ENCODE measurements at regions not wholly inside any gene's neighbourhood (a gene's known extent, or its start where the extent isn't known, plus 50 kb on each side); places are given as distances from the start of the nearest gene placed in this dataset.

- no peak overlapping the region for H3K27ac ChIP-seq (ENCODE audit: low read length)
- no peak for DNase-seq (ENCODE audit: low read depth, low spot score)
- H3K36me3 ChIP-seq (ENCODE audit: control insufficient read depth, insufficient read depth, low read length), result no peaks in the 10 kb centered on the region
- no peaks in the 10 kb centered on the region for H3K27me3 ChIP-seq (ENCODE audit: control insufficient read depth, insufficient read depth, low read length)
- no peaks in the 10 kb centered on the region for H3K9me3 ChIP-seq (ENCODE audit: control insufficient read depth, insufficient read depth, low read length)
- no CpG with 5 or more reads among the region's 4 CpGs for WGBS (ENCODE audit: insufficient coverage, insufficient read length)
- H3K4me3 ChIP-seq (ENCODE audit: low read length), result no peak overlapping the region
- no peaks in the 10 kb centered on the region for H3K4me1 ChIP-seq (ENCODE audit: control insufficient read depth, insufficient read depth, low read length)
These were observed 509.2 kb upstream of the MDFIC2 start for GRCh38 chr3:70821602-70822001.

- DNase-seq (ENCODE audit: low read depth, low spot score), result no peak
- Histone ChIP-seq H3K27ac (ENCODE audit: low read length) (no peak overlapping the region), H3K4me1 (ENCODE audit: control insufficient read depth, insufficient read depth, low read length) (no peaks in the 10 kb centered on the region), H3K9me3 (ENCODE audit: control insufficient read depth, insufficient read depth, low read length) (no peaks in the 10 kb centered on the region), H3K4me3 (ENCODE audit: low read length) (no peak overlapping the region), H3K27me3 (ENCODE audit: control insufficient read depth, insufficient read depth, low read length) (no peaks in the 10 kb centered on the region), H3K36me3 (ENCODE audit: control insufficient read depth, insufficient read depth, low read length) (no peaks in the 10 kb centered on the region)
- WGBS (ENCODE audit: insufficient coverage, insufficient read length), result no CpG with 5 or more reads among the region's 1 CpG
These were observed 508.0 kb upstream of the MDFIC2 start for GRCh38 chr3:70820397-70820796.

DNA sequence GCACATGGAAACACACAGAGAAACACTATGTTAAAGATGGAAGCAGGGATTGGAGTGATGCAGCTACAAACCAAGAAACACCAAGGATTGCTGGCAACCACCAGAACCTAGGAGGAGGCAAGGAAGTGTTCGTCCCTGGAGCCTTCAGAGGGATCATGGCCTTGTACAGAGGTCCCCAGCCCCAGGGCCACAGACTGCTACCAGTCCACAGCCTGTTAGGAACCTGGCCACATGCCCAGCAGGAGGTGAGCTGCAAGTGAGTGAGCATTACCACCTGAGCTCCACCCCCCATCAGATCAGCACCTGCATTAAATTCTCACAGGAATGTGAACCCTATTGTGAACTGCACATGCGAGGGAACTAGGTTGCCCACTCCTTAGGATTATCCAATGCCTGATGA is 505.7 kb upstream of the MDFIC2 start:
- Histone ChIP-seq H3K4me1 (ENCODE audit: control insufficient read depth, insufficient read depth, low read length) (no peaks in the 10 kb centered on the region), H3K4me3 (ENCODE audit: low read length) (no peak overlapping the region), H3K27me3 (ENCODE audit: control insufficient read depth, insufficient read depth, low read length) (no peaks in the 10 kb centered on the region), H3K27ac (ENCODE audit: low read length) (no peak overlapping the region), H3K36me3 (ENCODE audit: control insufficient read depth, insufficient read depth, low read length) (no peaks in the 10 kb centered on the region), H3K9me3 (ENCODE audit: control insufficient read depth, insufficient read depth, low read length) (no peaks in the 10 kb centered on the region)
- WGBS (ENCODE audit: insufficient coverage, insufficient read length), result no CpG with 5 or more reads among the region's 2 CpGs
- no peak for DNase-seq (ENCODE audit: low read depth, low spot score)

DNA sequence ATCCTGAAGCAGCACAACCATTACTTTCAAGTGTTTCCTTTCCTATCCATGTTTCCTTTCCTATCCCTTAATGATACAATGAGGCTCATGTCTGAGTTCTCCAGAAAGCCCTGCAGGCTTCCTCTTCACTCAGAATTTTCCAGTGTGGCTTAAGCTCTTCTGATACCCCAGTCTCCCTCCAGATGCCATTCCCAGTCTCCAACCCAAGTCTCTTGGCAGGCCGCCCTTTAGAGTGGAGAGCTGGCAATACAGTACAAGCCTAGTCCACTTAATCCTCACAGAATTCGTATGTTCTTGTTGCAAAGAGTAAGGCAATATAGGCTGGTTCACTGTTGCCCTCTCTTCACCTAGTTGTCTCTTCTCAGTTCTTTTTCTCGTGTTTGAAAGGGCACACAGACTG is 503.9 kb upstream of the MDFIC2 start:
- H3K27me3 ChIP-seq (ENCODE audit: control insufficient read depth, insufficient read depth, low read length), result no peaks in the 10 kb centered on the region
- no CpG with 5 or more reads among the region's 3 CpGs for WGBS (ENCODE audit: insufficient coverage, insufficient read length)
- H3K4me1 ChIP-seq (ENCODE audit: control insufficient read depth, insufficient read depth, low read length), result no peaks in the 10 kb centered on the region
- H3K9me3 ChIP-seq (ENCODE audit: control insufficient read depth, insufficient read depth, low read length), result no peaks in the 10 kb centered on the region
- no peaks in the 10 kb centered on the region for H3K36me3 ChIP-seq (ENCODE audit: control insufficient read depth, insufficient read depth, low read length)
- no peak overlapping the region for H3K4me3 ChIP-seq (ENCODE audit: low read length)
- H3K27ac ChIP-seq (ENCODE audit: low read length), result no peak overlapping the region
- DNase-seq (ENCODE audit: low read depth, low spot score), result no peak

DNA sequence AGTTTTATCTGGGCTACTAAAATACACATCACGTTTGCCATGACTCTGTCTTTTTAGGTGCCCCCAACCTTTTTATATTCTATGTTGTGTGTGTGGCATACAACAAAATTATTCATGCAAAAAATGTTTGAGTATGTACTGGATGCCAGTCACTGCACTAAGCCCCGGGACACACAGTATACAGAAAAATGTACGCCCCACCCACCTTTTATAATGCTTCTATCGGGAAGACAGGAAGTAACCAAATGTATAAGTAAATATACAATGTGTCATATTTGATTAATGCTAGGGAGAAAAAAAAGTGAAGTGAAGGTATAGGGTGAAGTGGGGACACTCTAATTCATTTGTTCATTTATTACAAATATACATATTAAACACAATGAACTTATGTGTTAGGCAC is 503.4 kb upstream of the MDFIC2 start:
- Histone ChIP-seq H3K27me3 (ENCODE audit: control insufficient read depth, insufficient read depth, low read length) (no peaks in the 10 kb centered on the region), H3K4me3 (ENCODE audit: low read length) (no peak overlapping the region)
- WGBS (ENCODE audit: insufficient coverage, insufficient read length), result no CpG with 5 or more reads among the region's 4 CpGs

DNA sequence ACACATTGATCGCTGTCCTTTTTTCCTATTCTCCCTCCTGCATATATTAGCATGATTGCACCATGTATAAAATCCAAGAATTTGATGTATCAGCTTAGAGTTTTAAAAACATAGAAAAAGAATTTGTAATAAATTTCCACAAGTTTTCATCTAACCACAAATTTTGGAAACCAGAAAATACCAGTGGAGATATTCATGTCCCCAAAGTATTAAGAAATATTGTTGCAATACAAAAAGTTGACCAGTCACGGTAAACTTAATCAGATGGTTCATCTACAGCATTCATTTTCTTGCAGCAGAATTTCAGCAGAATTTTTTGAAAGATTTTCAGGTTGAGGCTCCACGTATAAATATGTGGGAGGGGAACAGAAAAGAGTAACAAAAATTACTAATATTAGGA is 500.9 kb upstream of the MDFIC2 start:
- Histone ChIP-seq H3K27ac (ENCODE audit: low read length) (no peak overlapping the region), H3K4me1 (ENCODE audit: control insufficient read depth, insufficient read depth, low read length) (no peaks in the 10 kb centered on the region), H3K9me3 (ENCODE audit: control insufficient read depth, insufficient read depth, low read length) (no peaks in the 10 kb centered on the region), H3K27me3 (ENCODE audit: control insufficient read depth, insufficient read depth, low read length) (no peaks in the 10 kb centered on the region), H3K4me3 (ENCODE audit: low read length) (no peak overlapping the region), H3K36me3 (ENCODE audit: control insufficient read depth, insufficient read depth, low read length) (no peaks in the 10 kb centered on the region)
- DNase-seq (ENCODE audit: low read depth, low spot score), result no peak
- no CpG with 5 or more reads among the region's 3 CpGs for WGBS (ENCODE audit: insufficient coverage, insufficient read length)

More for the DNA sequence above, 503.4 kb upstream of the MDFIC2 start:
- Histone ChIP-seq H3K27ac (ENCODE audit: low read length) (no peak overlapping the region), H3K36me3 (ENCODE audit: control insufficient read depth, insufficient read depth, low read length) (no peaks in the 10 kb centered on the region), H3K9me3 (ENCODE audit: control insufficient read depth, insufficient read depth, low read length) (no peaks in the 10 kb centered on the region), H3K4me1 (ENCODE audit: control insufficient read depth, insufficient read depth, low read length) (no peaks in the 10 kb centered on the region)
- DNase-seq (ENCODE audit: low read depth, low spot score), result no peak

DNA sequence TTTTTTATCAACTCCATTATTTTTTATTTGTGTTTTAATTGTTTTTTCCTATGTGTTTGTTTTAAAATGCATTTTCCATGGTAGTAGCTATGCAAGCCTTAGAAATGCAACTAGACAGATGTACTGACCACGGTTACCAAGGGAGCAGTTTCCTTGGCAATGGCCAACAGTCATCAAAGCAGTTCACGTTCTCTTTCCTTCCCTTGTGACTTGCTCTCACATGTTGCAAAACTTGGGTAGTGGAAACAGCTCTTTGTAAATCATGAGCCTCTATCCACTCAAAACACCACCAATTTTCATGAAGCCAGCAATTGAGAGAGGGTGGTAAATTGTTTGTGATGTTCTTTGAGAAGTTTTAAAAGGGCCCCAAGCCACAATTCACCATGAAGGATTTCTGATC is 499.4 kb upstream of the MDFIC2 start:
- Histone ChIP-seq H3K4me3 (ENCODE audit: low read length) (no peak overlapping the region), H3K36me3 (ENCODE audit: control insufficient read depth, insufficient read depth, low read length) (no peaks in the 10 kb centered on the region), H3K27ac (ENCODE audit: low read length) (no peak overlapping the region), H3K9me3 (ENCODE audit: control insufficient read depth, insufficient read depth, low read length) (no peaks in the 10 kb centered on the region), H3K27me3 (ENCODE audit: control insufficient read depth, insufficient read depth, low read length) (no peaks in the 10 kb centered on the region), H3K4me1 (ENCODE audit: control insufficient read depth, insufficient read depth, low read length) (no peaks in the 10 kb centered on the region)
- WGBS (ENCODE audit: insufficient coverage, insufficient read length), result no CpG with 5 or more reads among the region's 2 CpGs
- DNase-seq (ENCODE audit: low read depth, low spot score), result no peak

DNA sequence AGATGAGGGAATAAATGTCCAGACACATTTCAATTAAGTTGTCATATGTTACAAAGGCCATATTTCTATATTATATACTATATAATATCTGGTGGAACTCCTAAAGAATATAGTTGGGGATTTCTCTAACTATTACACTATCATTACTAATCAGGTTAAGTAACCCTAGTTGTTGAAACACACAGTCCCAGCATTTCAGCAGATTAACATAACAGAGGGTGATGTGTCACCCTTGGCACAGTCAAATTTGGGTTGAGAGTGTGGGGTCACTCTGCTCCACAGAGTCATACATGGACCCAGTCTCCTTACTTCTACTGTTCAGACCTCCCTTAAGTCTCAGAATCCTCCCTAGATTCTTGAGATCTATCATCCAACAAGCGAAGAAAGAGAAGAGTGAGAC is 496.4 kb upstream of the MDFIC2 start:
- no CpG with 5 or more reads among the region's 1 CpG for WGBS (ENCODE audit: insufficient coverage, insufficient read length)
- Histone ChIP-seq H3K27ac (ENCODE audit: low read length) (no peak overlapping the region), H3K4me1 (ENCODE audit: control insufficient read depth, insufficient read depth, low read length) (no peaks in the 10 kb centered on the region), H3K27me3 (ENCODE audit: control insufficient read depth, insufficient read depth, low read length) (no peaks in the 10 kb centered on the region), H3K4me3 (ENCODE audit: low read length) (no peak overlapping the region), H3K36me3 (ENCODE audit: control insufficient read depth, insufficient read depth, low read length) (no peaks in the 10 kb centered on the region), H3K9me3 (ENCODE audit: control insufficient read depth, insufficient read depth, low read length) (no peaks in the 10 kb centered on the region)
- no peak for DNase-seq (ENCODE audit: low read depth, low spot score)

GRCh38 chr3:70806556-70806955 is 494.1 kb upstream of the MDFIC2 start:
- H3K4me1 ChIP-seq (ENCODE audit: control insufficient read depth, insufficient read depth, low read length), result no peaks in the 10 kb centered on the region
- no CpG with 5 or more reads among the region's 7 CpGs for WGBS (ENCODE audit: insufficient coverage, insufficient read length)
- no peaks in the 10 kb centered on the region for H3K27me3 ChIP-seq (ENCODE audit: control insufficient read depth, insufficient read depth, low read length)
- H3K9me3 ChIP-seq (ENCODE audit: control insufficient read depth, insufficient read depth, low read length), result no peaks in the 10 kb centered on the region
- H3K4me3 ChIP-seq (ENCODE audit: low read length), result no peak overlapping the region
- no peaks in the 10 kb centered on the region for H3K36me3 ChIP-seq (ENCODE audit: control insufficient read depth, insufficient read depth, low read length)
- H3K27ac ChIP-seq (ENCODE audit: low read length), result no peak overlapping the region
- no peak for DNase-seq (ENCODE audit: low read depth, low spot score)

- WGBS (ENCODE audit: insufficient coverage, insufficient read length), result no CpG with 5 or more reads among the region's 6 CpGs
These were observed 493.6 kb upstream of the MDFIC2 start for GRCh38 chr3:70806021-70806420.

GRCh38 chr3:70805061-70805889 is 492.8 kb upstream of the MDFIC2 start:
- WGBS (ENCODE audit: insufficient coverage, insufficient read length), result no CpG with 5 or more reads among the region's 6 CpGs
- H3K27me3 ChIP-seq (ENCODE audit: control insufficient read depth, insufficient read depth, low read length), result no peaks in the 10 kb centered on the region
- no peak overlapping the region for H3K27ac ChIP-seq (ENCODE audit: low read length)
- DNase-seq (ENCODE audit: low read depth, low spot score), result no peak
- H3K4me3 ChIP-seq (ENCODE audit: low read length), result no peak overlapping the region
- H3K9me3 ChIP-seq (ENCODE audit: control insufficient read depth, insufficient read depth, low read length), result no peaks in the 10 kb centered on the region
- H3K4me1 ChIP-seq (ENCODE audit: control insufficient read depth, insufficient read depth, low read length), result no peaks in the 10 kb centered on the region
- no peaks in the 10 kb centered on the region for H3K36me3 ChIP-seq (ENCODE audit: control insufficient read depth, insufficient read depth, low read length)

More at GRCh38 chr3:70806021-70806420, 493.6 kb upstream of the MDFIC2 start:
- Histone ChIP-seq H3K4me1 (ENCODE audit: control insufficient read depth, insufficient read depth, low read length) (no peaks in the 10 kb centered on the region), H3K4me3 (ENCODE audit: low read length) (no peak overlapping the region), H3K36me3 (ENCODE audit: control insufficient read depth, insufficient read depth, low read length) (no peaks in the 10 kb centered on the region), H3K27ac (ENCODE audit: low read length) (no peak overlapping the region), H3K9me3 (ENCODE audit: control insufficient read depth, insufficient read depth, low read length) (no peaks in the 10 kb centered on the region), H3K27me3 (ENCODE audit: control insufficient read depth, insufficient read depth, low read length) (no peaks in the 10 kb centered on the region)
- no peak for DNase-seq (ENCODE audit: low read depth, low spot score)

Data from iPS DF 6.9 (cell line).